ENCODE measurements at regions not wholly inside any gene's neighbourhood (a gene's known extent, or its start where the extent isn't known, plus 50 kb on each side); places are given as distances from the start of the nearest gene placed in this dataset.
"Not testable (repeated sequence)": the region's sequence is repeated elsewhere in the genome, so short reads cannot be mapped to it uniquely, and the experiment has no call there.

DNA sequence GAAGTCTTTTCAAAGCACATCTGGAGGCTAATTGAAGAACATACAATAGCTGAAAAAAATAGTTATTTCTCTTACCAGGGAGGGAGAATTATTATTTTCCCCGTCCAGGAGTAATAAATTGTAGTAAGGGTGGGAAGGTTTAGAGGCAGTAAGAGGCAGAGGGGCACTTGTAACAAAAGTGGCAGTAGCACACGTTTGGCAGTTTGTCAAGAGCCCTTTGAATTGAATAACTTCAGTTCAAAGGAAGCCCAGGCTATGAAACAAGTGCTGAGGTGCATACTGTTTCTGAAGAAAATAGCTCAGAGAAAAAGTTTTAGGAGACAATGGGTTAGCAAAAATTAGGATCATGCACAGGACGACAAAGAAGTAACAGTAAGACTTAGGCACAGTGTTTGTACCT lies 451.3 kb downstream of the LRRC70 start:
- no peak for DNase-seq (ENCODE audit: insufficient read length, low spot score)
- FAIRE-seq = no peak

DNA sequence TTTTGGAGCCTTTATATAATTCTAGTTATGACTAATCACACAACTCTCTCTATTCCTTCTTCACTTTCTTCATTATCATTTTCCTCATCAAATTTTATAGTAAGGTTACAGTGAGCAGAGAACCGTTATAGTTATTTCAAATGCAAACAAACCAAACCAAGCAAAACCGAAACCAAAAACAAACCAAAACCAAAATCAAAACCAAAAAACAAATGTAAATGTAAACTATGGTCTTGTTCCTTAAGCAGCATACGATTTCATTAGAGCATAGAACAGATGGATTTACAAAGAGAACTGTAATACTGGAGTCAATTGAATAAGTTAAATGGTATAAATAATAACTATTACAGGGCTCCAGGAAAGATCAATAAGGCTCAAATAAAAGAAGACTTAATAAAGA lies 447.1 kb downstream of the LRRC70 start:
- no peak for DNase-seq (ENCODE audit: insufficient read length, low spot score)
- FAIRE-seq = no peak

DNA sequence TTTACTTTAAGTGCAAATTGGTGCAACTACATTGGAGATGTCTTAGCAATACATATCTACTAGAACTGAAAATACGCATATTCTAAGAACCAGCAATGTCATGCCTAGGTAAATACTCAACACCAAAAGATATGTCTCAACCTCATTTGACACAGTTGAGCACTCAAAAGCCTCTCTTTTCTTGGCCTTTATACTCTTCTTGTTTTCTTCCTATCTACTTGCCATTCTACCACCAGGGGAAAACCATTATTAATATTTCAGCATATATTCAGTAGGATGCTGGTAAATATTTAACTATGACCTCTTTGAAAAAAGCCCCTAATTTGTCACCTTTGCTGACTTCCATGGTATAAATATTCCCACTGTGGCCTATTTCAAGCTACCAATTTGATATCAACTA lies 443.8 kb downstream of the LRRC70 start:
- FAIRE-seq (no peak), DNase-seq (ENCODE audit: insufficient read length, low spot score) (no peak)

DNA sequence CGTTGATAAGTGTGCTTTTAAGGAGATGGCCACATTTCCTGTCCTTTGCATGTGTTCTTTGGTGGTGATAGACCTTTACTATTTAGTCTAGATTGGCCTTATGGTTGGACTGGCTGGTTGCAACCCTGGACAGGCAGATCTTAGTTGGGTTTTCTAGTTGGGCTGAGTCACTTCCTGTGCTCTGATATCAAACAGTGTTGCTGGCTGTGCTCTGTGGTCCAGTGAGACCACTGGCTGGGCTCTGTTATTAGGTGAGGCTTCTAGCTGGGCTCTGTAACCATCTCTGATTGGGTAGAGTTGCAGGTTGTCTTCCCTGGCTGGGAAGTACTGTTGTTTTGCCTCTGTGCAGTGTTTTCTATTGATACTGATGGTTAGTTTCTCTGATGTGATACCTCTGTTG lies 432.5 kb downstream of the LRRC70 start:
- no peak for FAIRE-seq
- no peak for DNase-seq (ENCODE audit: insufficient read length, low spot score)

DNA sequence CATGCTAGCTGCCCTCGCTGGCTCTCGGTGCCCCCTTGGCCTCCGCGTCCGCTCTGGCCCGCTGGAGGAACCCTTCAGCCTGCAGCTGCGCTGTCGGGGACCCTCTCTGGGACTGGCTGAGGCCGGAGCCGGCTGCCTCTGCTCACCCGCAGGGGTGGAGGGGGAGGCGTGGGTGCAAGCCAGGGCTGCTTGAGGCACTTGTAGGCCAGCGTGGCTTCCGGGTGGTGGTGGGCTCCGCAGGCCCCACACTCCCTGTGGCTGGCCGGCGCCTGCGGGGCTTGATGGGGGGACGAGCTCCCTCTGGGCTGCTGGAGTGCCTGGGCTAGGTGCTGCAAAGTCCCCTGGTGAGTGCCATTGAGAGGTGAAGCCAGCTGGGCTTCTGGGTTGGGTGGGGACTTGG lies 429.6 kb downstream of the LRRC70 start:
- DNase-seq (ENCODE audit: insufficient read length, low spot score) (no peak), FAIRE-seq (no peak)

DNA sequence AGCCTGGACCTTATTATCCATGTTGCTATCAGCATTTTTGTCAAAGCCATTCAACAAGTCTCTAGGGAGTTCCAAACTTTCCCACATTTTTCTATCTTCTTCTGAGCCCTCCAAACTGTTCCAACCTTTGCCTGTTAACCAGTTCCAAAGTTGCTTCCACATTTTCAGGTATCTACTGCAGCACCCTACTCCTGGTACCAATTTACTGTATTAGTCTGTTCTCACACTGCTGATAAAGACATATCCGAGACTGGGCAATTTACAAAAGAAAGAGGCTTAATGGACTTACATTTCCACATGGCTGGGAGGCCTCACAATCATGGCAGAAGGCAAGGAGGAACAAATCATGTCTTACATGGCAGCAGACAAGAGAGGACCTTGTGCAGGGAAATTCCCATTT lies 416.2 kb downstream of the LRRC70 start:
- FAIRE-seq; DNase-seq (ENCODE audit: insufficient read length, low spot score): not testable (repeated sequence)

DNA sequence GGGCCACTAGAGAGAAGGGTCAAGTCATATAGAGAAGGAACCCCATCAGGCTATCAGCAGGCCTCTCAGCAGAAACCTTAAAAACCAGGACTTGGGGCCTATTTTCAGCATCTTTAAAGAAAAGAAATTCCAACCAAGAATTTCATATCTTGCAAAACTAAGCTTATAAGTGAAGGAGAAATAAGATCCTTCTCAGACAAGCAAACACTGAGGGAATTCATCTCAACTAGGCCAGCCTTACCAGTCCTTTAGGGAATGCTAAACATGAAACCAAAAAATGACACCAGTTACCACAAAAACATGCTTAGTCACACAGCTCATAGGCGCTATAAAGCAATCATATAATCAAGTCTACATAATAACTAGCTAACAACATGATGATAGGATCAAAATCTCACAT lies 407.1 kb downstream of the LRRC70 start:
- no peak for FAIRE-seq

DNA sequence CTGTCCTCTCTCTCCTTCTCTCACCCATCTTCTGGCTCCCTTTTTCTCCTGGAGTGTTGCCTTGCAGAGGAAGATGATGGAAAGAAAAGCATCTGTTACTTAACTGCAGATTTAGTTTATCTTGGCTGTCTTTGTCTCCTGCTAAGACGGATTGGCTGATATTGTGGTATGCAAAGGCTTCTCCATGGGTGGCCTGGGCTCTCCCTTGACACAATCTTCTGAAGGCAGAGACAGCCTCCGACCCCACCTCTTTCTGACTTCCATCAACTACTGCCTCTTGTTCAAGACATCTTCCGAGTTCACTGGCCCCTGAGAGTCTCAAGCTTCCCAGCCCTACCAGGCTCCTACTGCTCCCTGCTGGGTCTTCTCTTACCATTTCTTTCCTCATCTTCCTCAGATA lies 403.7 kb downstream of the LRRC70 start:
- no peak for DNase-seq (ENCODE audit: insufficient read length, low spot score)
- no peak for FAIRE-seq

More for the DNA sequence above, 407.1 kb downstream of the LRRC70 start:
- DNase-seq (ENCODE audit: insufficient read length, low spot score) = no peak

DNA sequence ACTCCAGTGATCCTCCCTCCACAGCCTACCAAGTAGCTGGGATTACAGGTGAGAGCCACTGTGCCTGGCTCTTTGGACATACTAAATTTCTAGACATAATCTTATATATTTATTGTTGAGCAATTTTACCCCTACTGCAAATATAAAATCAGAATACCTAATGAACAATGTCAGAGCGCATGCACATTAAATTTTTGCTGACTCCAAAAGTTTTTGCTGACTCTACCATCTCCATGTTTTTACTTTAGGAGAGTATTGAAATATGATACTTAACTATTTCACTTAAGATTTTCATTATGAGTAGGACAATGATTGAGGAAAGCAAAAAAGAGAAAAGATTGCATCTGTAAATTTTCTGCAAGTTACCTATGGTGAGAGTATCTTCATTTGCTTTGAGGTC lies 402.3 kb downstream of the LRRC70 start:
- DNase-seq (ENCODE audit: insufficient read length, low spot score) = no peak
- FAIRE-seq = no peak

DNA sequence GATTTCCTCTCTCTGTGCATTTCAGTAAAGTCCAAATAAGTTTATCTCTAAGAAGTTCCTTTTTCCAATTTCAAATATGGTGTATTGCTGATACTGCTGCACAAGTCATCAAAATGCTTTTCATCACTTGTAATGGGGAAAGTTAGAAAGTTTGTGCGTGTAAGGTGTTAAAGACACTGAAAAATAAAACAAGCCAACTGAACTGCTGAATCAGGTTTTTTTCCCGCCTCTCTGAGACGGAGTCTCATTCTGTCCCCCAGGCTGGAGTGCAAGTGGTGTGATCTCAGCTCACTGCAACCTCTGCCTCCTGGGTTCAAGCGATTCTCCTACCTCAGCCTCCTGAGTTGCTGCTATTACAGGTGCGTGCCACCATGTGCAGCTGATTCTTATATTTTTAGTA lies 400.9 kb downstream of the LRRC70 start:
- FAIRE-seq (no peak), DNase-seq (ENCODE audit: insufficient read length, low spot score) (no peak)

DNA sequence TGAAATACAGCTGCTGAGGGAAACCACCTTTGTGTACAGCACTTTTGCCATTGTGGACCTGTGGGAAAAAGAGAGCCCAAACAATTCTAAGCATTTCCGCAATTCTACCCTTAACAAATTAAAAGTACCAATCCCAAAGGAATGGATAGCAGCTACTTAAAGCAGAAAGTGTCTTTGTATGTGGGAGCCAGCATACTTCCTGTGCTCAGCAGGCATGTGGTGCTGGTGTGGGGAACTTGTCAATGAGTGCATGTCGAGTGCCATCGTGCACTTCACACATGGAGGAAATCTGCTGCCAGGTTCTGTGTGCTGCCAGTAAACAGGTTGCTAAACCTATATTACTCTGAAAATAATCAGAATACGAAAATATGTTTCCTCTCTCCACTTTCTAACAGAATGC lies 399.0 kb downstream of the LRRC70 start:
- no peak for FAIRE-seq
- DNase-seq (ENCODE audit: insufficient read length, low spot score) = no peak

DNA sequence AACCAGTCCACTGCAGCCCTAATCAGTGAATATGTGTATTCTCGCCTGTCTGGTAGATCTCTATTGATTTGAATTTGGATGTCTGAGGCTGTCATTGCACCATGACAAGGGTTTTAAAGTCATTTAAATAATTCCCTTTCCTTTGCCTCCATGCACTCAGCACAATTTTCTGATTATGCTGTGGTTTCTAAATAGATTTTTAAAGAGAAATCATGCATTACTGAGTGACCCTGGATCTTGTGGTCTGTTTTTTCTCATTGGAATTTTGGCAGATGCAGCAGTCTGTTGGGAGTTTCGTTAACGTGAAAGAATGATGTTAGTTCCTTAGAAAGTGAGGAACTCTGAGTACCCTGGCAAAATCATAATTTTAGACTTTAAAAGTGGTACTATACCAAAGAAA lies 396.0 kb downstream of the LRRC70 start:
- DNase-seq (ENCODE audit: insufficient read length, low spot score) (no peak), FAIRE-seq (no peak)

DNA sequence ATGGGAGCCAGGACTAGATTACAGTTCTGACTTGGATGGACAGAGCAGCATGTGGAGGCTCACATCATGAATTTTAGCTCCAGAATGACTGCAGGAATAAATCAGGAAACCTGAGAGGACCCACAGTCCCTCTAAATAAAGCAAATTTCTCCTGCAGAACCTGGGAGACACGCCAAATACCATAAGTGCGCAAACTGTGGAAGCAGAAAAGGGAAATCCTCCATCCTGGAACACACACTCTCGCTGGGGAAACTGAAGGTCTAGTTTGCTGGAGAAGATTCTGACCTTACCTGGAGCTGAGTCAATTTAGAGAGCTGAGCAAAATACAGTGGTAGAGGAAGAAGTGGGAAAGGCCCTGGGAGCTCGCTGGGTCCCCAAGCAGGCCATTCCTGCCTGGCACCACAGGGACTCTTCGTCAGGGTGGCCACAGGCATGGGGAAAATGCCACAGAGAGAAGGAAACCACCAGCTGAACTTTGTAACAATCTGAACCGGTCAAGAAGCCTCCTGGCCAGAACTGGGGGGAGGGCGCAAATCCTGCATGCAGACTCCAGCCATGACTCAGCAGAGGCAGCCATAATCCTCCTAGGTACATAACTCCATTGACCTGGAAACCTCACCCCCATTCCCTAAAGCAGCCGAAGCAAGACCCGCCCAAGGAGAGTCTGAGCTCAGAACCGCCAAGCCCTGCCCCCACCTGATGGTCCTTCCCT lies 390.9 kb downstream of the LRRC70 start:
- FAIRE-seq = no peak

DNA sequence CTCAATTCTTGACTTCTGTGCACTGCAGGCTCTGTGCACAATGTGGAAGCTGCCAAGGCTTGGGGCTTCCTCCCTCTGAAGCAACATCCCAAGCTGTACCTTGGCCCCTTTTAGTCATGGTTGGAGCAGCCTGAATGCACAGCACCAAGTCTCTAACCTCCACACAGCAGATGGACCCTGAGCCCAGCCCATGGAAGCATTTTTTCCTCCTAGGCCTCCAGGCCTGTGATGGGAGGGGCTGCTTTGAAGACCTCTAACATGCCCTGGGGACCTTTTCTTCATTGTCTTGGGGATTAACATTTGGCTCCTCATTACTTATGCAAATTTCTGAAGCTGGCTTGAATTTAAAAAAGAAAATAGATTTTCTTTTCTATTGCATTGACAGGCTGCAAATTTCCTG lies 385.8 kb downstream of the LRRC70 start:
- FAIRE-seq = no peak
- DNase-seq (ENCODE audit: insufficient read length, low spot score) = no peak

More for the DNA sequence above, 390.9 kb downstream of the LRRC70 start:
- no peak for DNase-seq (ENCODE audit: insufficient read length, low spot score)

DNA sequence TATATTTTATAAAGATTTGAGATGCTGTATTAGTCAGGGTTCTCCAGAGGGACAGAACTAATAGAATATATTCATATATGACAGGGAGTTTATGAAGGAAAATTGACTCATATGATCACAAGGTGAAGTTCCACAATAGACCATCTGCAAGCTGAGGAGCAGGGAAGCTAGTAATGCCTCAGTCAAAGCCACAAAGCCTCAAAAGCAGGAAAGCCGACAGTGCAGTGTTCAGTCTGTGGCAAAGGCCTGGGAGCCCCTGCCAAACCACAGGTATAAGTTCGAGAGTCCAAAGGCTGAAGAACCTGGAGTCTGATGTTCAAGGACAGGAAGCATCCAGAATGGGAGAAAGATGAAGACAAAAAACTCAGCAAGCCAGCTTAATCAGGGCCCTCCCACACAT lies 382.2 kb downstream of the LRRC70 start:
- FAIRE-seq (no peak), DNase-seq (ENCODE audit: insufficient read length, low spot score) (no peak)

DNA sequence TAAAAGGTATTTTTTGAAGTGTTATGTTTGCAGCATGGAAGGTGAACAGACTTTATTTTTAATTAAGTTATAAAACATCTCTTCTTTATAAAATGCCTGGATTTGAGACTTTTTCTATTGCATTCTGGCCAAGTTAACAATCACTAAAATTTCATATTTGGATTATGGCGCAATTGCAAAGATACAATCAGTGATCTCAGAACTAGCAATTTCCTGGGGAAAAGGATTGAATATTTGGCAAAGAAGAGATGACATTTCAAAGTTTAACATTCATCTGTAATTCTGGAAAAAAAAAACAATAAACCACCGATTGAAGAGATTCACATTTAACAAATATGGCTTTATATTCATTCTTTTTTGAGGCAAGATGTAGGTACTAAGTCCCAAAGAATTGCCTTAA lies 378.0 kb downstream of the LRRC70 start:
- no peak for FAIRE-seq

DNA sequence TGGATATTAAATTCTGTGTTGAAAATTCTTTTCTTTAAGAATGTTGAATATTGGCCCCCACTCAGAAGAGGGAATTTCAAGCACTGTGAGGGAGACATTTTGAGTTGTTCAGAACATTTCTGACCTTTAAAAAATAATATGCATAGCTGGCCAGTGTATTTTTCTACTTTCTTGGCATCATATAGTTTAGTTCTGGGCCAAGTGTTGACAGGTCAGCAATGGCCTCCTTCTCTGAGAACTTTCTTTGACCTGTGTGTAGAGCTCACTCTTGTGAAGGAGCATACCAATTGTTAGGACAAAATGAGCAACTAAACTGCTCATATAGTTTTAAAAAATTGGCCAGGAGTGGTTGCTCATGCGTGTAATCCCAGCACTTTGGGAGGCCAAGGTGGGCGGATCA lies 376.0 kb downstream of the LRRC70 start:
- FAIRE-seq = no peak
- no peak for DNase-seq (ENCODE audit: insufficient read length, low spot score)

More for the DNA sequence above, 378.0 kb downstream of the LRRC70 start:
- no peak for DNase-seq (ENCODE audit: insufficient read length, low spot score)

DNA sequence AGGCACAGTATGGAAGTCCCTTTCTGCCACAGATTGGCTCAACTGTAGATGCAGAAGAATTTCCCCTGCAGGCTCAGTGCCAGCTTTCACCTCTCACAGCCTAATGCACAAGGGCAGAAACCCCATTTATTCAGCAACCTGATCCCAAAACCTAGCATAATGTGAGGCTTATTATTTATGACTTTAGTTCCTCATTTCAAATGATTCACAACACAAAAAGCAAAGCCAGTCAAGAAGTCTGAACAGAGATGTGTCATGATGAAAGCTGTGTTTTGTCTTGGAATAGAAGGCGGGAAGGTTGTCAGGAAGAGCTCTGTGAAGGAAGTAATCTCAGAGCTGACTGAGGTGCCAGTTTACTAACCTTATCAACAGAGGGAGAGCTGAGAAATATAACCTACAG lies 369.7 kb downstream of the LRRC70 start:
- FAIRE-seq (no peak), DNase-seq (ENCODE audit: insufficient read length, low spot score) (no peak)

DNA sequence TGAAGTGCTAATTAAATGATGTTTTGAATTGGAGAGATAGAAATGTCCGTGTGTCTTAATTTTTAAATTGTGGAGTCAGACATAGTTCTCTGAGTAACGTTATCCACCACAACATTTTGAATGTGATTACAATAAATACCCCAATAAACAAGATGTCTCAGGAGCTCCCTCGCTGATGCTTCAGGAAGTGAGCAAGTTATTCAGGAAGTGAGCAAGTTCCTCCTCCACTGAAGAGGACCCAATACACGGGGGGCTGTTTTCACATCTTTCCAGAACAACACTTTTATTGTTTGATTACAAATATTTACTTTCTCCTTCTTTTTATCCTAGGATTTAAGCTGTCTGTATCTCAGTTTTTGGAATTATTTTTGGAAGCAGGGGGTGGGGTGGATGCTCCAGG lies 363.8 kb downstream of the LRRC70 start:
- no peak for DNase-seq (ENCODE audit: insufficient read length, low spot score)
- no peak for FAIRE-seq

DNA sequence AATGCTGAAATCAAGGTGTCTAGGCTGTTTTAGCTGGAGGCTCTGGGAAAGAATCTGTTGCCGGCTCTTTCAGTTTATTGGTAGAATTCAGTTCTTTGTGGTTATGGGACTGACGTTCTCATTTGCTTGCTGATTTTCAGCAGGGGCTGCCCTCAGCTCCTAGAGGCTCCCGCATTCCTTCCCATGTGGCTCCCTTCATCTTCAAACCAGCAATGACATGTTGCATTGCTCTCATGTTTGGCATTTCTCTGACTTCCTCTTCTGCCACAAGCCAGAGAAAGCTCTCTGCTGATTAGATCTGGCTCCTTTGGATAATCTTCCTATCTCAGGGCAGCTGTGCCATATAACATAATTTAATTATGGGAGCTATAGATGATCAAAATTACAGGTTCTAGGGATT lies 360.3 kb downstream of the LRRC70 start:
- DNase-seq (ENCODE audit: insufficient read length, low spot score) = no peak
- FAIRE-seq = no peak

DNA sequence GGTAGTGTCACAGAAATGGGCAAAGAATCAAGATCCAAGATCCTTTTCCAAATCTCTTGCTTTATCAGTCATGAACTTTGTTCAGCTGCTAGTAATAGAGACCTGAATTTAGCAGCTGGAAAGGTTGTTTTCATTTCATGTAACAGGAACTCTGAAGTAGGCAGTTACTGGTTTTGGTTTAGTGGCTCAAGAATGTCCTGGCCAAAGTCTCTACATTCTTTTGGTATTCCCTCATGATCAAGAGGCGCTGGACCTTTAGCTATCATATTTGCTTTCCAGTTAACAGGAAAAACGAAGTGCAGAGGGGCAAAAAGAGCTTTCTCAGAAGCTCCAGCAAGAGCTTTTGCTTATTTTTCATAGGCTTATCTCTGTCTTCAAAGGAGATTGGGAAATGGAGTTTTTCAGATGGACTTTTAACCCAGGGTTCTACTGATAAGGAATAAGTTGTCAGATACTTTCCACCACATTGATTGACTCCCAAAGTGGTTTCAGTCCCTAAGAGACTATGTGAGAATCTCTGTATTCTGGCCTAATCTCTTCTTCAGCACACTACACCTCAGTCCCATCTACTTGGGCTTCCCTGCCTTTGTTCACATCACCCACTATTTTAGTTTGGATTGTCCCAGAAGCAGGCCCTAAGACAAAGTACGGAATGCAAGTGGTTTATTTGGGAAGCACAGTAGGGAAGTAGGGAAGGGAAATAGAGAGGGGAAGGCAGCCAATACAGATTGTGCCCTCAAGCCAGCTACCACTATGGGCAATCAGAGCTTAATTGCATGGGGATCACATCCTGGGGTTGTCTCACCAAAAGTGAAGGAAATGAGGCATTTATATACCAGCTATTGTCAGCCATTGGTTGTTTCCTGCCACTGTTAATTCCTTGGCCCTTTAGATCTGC lies 359.3 kb downstream of the LRRC70 start:
- DNase-seq (ENCODE audit: insufficient read length, low spot score) (no peak), FAIRE-seq (no peak)

DNA sequence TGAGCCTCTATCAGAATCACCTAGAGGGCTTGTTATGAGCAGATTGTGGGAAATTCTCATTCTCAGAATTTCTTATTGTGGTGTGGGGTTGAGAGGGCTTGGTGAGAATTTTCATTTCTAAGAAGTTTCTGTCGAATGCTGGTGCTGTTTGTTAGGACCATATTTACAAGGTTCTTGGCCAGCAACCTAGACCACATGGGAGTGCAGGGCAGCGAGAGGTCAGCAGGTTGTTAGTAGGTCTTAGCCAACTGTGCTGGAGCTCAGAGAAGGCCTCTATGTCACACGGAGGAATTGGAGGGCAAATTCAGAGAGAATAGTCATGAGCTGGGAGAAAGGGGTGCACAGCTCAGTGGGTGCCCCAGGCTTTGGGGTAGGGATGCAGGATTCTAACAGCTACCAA lies 357.0 kb downstream of the LRRC70 start:
- DNase-seq (ENCODE audit: insufficient read length, low spot score) (no peak), FAIRE-seq (no peak)

Data from HTR-8/SVneo (cell line).